GM12891 (cell line): ENCODE measurements at regions not wholly inside any gene's neighbourhood (a gene's known extent, or its start where the extent isn't known, plus 50 kb on each side); places are given as distances from the start of the nearest gene placed in this dataset.

Source experiments
- POLR2A ChIP-seq: IDR thresholded peaks from 2 replicates; pipeline ENCODE4 v1.6.1; 2011; ENCODE audit warnings: low read depth, low read length, control low read depth
- POLR2AphosphoS5 ChIP-seq: IDR thresholded peaks from 2 replicates; pipeline ENCODE4 v1.6.1; 2011; ENCODE audit warnings: low read depth, low read length, control low read depth

GRCh38 chr6:120954111-120954510 is 380.2 kb downstream of the TBC1D32 start:
- TF ChIP-seq POLR2AphosphoS5 (no peak), POLR2A (no peak)
